HG03342 (cell line): ENCODE measurements at regions not wholly inside any gene's neighbourhood (a gene's known extent, or its start where the extent isn't known, plus 50 kb on each side); places are given as distances from the start of the nearest gene placed in this dataset.

Experiments
- ATAC-seq: cut with Tn5 transposase; IDR thresholded peaks from one replicate; pipeline ENCODE4 v1.9.1; 2021; ENCODE audit warnings: mild to moderate bottlenecking, moderate library complexity; ENCODE audit not compliant: unreplicated experiment

DNA sequence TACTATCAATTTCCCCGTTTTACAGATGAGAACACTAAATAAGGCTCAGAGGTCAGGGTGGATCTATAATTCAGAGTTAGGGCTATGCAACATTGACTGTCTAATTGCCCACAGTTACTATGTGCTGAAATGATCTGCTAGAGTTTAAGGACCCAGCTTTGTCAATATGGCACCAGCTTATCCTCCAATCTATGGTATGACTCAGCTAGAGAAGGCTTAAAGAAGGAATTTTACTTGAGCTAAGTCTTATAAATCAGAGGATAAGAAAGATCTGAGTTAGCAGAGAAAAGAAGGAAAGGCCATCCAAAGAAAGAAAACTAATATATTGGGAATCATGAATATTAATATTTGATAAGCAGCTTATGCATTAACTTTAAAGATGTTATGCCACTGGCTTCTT lies 78.1 kb downstream of the ASB9 start:
- ATAC-seq: no peak

DNA sequence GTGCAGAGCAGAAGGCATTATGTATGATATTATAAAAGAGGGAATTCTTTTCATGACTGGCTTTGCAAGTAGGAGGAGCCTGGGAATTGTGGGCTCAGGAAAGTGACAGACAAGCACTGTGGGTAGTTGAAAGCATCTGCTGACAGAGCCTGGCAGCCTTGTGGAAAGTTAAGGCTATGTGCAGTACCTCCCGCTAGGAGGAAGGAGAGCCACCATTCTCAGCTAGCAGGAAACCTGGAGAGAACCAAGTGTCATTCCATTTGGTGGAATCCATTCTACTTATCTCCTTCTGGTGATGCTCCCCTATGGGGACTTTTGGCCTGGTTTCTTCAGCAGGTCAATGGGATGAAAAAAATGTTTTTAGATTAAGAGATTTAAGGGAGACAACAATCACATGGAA lies 81.8 kb downstream of the ASB9 start:
- no peak for ATAC-seq

DNA sequence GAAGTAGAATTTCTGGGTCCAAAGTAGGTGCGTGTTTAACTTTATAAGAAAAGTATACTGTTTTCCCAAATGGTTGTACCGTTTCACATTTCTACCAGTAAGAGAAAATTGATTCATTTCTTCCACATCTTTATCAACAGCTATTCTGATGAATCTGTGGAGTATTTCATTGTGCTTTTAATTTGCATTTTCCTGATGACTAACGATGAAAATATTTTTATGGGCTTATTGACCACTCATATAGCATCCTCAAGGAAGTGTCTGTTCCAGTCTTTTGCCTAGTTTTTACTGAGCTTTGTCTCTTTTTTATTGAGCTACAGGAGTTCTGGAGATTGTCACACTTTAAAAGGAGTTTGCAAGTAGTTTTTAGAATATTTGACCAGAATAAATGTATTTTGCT lies 92.6 kb downstream of the ASB9 start:
- no peak for ATAC-seq

DNA sequence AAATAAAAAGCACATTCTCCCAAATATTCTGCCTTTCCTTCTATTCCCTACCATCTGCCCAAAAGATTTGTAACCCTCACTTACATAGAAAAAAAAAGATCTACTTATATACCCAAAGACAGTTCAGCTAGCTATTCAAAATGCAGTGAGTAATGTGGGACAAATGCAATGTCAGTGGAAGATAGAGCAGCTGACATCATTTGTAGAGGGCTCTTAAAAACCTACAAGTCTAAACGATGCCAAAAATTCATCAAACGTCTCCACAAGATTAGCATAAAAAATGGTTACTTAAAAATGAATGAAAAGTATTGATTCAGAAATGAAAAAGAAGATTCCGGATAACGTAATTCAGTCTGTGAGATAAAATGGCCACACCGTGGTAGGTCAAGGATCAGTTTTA lies 96.5 kb downstream of the ASB9 start:
- no peak for ATAC-seq

DNA sequence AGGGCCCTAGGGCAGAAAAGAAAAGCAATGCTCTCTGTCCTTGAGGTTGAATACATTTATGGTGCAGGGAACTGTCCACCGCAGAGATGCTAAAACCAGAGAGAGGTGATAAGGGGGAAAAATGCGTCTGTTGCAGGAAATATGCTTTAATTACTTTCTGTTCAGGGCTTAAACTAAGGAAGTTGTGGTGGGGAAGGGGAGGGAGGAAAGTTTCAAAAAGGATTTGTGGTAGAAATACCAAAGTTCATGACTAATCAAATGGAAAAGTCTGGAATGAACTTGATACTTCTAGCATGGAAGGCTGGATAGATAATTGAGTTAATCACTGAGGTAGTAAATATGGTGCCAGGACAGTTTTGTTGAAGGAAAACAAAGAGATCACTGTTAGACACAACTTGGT lies 99.0 kb downstream of the ASB9 start:
- ATAC-seq: no peak

DNA sequence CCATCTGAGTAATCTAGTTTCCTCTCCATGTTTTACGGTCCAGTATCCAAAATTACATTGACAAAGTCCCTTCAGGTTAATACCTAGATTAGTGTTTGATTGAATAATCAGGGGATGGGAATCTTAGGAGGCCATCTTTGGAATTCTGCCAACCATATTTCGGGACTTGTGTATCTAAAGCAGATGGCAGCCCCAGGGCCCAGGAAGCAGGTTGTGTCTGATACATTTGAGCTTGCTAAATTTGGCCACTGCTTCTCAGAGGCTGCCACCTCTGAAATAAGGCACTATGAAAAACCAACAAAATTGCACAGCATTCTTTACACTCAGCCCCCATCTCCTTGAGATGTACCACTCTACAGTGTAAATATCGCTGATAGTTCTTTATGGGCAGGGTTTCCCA lies 102.1 kb downstream of the ASB9 start:
- no peak for ATAC-seq

DNA sequence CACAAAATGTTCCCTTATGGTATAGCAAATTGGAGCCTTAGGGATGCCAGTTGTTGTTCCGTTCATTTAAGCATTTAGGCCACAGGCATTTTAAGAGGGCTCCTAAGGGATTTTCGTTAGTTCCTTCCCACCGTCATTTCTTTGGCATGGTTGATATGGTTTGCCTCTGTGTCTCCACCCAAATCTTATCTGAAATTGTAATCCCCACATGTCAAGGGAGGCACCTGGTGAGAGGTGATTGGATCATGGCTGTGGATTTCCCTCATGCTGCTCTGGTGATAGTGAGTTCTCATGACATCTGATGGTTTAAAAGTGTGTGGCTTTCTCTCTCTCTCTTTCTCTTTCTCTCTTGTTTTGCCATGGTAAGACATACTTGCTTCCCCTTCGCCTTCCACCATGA lies 104.1 kb downstream of the ASB9 start:
- ATAC-seq: no peak

DNA sequence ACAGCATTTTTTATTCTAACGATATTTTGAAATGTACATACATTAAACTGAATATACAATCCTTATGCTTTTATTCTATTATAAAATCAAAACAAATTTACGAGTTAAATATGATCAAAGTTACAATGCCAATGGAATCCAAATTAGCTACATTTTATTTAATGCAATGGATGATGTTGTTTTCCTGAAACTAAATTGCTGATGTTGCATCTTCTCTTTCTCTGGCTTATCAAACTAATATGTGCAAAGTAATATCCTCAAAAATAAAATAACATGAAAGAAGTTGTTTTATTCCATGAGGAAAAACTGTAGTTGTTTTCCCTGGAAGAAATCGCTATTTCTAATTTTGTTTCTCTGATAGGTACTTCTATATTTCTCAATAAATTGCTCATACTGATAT lies 106.8 kb downstream of the ASB9 start:
- no peak for ATAC-seq

DNA sequence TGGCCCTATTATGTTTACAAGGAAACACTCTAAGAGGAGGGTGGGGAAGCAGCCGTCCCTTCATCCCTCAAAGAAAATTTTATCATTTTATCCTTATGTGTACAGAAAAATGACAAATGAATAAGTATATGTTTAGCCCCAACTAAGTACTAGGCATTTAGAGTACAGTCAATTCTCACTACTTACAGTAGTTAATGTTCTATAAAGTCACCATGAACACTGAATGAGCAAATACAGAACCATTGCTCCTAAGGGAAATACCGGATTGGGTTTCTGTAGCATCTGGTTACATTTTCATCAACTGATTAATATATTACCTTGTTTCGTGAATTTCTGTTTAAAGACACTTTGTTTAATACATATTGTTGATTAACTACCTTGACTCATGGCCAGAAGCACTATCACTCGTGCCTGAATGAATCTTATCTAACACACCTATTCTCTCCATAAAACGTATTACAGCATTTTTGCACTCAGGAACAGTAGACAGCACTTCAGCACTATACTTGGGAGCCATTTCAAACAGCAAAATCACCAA lies 109.3 kb downstream of the ASB9 start:
- ATAC-seq: no peak

DNA sequence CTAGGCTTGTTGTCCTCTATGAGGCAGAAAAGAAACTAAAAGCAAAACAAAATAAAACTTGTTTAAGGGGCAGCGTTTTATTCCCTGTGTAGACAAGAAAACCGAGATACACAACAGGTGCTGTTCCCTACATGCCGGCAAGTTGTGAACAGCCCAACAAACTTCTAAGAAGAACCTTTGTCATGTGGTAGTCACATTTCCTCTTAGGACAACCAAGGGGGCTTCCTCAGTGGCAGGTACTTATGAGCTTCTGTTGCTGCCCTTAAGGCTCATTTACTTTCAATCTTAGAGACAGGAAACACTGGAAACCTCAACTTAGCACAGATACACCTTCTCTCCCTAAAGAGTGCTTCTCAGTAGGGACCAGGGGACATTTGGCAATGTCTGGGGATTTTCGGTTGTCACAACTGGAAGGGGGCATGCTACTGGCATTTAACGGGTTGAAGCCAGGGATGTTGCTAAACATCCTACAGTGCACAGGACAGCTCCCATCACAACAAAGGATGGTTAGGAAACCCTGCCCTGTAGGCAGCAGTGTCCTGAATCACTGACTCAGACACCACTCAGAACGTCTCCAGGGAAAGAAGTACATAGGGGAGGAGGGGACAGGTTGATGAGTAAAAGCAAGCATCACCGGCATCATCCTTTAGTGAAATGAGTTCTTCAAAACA lies 111.0 kb downstream of the ASB9 start:
- peak; percentile 64 for ATAC-seq

DNA sequence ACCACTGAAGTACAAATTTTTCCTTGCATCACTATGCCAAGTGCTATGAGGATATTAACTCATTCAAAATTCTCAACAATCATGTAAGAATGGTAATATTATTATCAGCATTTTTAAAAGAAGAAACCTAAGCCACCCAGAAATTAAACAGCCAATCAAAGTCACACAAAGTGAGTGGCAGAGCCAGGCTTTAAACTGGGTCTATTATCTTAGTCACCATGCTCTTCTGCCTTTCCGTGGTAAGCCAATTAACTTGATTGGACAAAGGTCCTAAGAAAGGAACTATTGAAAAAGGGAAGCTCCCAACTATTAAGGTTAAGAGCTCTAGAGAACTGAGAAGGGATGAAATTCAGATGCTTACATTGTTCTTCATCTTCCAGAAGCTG lies 111.5 kb downstream of the ASB9 start:
- ATAC-seq: peak; percentile 2

DNA sequence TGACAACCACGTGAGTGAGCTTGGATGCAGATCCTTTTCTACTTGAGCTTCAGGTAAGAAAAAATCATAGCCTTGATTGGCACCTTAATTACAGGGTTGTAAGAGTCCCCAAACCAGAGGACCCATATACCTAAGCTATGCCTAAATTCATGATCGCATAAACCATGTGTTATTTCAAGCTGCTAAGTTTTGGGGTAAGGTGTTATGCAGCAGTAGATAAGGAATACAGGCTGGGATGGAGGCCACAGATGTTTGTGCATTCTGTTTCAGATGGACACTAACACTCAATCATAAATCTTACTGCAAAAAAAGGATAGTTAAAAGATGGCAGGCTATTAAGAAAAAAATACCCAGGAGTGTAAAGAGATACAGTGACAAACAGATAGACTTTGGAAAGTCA lies 112.3 kb downstream of the ASB9 start:
- ATAC-seq: no peak

DNA sequence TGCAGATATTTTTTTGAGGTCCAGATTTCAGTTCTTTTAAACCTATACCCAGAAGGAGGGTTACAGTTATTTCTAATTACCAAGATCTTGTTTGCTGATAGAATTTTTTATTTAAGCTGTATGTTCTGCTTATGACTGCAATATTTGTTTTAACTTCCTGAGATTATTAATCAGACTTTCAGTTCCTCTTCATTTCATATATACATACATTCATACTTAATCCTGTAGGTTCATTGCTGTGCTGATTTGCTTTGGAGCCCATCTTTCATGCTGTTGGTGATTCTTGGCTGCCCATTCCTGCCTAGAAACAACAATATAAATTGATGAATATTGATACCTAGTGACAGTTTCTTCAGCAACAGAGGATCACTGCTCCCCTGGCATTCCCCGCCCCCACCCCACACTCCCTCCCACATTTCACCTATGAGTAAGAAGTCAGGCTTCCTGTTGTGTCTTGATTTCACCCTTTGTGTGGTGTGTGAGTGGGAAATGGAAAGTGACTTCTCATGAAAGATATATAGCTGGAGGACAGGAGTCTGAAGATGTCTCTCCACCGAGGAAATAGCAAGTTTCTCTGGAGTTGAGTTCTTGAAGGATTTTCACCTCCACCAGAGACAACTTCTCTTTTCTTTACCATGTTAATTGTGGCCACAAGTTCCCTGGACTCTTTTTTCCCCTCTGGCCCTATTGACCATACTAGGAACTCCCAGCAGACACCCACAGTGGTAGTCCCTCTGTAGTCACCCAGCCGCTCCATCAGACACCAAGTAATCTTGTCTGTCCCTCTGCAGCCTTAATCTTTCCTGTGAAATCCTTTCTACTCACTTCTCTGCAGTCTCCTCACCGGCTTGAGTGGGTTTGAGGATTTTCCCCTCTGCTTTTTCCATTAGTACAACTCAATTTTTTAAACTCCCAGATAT lies 118.4 kb downstream of the ASB9 start:
- peak; percentile 53 for ATAC-seq

DNA sequence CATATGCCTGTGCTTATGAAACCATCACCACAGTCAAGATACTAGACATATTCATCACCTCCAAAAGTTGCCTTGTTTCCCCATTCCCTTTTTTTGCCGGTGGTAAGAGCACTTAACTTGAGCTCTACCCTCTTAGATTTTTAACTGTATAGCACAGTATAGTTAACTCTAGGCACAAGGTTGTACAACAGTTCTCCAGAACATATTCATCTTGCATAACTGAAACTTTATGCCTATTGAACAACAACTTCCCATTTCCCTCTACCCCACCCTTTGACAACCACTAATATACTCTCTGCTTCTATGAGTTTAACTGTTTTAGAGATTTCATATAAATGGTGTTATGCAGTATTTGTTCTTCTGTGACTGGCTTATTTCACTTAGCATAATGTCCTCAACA lies 119.3 kb downstream of the ASB9 start:
- ATAC-seq: peak; percentile 27

DNA sequence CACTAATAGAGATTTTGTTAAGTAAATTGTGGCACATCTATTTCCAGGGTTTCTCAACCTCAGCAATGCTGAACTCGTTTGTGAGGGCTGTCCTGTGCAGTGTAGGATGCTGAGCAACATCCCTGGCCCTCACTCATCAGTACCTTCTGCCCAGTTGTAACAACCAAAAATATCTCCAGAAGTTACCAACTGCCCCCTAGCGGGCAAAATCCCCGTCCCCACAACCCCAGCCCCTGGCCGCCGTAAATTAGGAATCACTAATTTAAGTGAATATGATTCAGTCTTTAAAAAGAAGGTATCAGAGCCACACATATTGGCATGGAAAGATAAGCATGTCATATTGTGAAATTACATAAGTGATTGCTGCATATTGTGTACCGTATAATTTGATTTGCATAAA lies 123.4 kb downstream of the ASB9 start:
- ATAC-seq: no peak

DNA sequence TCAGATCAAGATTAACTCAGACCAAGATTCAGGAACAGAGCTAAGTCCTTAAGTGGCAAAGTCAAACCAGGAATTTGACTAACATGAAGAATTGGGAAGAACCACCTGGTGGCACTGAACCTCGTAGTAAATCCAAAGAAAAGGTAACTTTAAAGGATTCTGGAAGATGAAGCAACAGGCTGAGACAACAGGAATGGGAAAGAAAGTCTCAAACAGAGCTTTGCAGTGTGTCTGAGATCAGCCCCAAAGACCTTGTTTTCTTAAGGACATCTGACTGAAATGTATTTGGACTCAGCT lies 126.1 kb downstream of the ASB9 start:
- no peak for ATAC-seq

DNA sequence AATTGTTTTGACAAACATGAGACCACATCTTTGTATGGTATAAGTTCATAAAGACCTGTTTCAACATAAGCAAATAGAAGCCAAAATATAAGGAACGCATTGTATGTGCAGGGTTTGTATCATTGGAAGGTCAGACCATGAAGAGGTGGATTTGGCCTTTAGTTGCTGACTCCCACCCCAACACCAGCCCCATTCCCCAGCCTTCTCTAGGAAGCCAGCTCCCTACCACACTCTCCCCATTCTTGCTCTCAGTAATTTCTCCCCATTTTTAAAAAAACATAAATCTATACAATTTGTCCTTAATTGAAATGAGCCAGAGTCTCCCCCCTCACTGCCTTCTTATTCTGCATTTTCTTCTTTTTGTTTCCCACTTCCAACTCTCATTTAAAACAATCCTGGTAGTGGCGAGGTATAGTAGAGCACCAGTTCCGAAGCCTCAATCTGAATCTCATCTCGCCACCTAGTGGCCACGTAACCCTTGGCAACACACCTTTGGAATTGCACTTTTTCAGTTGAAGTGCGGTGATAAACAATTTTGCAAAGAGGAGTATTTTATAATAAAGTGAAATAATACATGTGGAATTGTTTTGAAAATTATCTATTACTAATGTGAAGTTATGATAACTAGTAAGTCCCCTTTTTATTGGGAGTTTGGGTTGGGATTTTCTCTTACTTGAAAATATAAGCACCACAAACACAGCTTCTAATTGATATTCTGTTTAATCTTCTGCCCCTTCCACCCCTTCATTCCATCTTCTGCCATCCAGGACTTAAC lies 126.6 kb downstream of the ASB9 start:
- ATAC-seq: peak; percentile 85

DNA sequence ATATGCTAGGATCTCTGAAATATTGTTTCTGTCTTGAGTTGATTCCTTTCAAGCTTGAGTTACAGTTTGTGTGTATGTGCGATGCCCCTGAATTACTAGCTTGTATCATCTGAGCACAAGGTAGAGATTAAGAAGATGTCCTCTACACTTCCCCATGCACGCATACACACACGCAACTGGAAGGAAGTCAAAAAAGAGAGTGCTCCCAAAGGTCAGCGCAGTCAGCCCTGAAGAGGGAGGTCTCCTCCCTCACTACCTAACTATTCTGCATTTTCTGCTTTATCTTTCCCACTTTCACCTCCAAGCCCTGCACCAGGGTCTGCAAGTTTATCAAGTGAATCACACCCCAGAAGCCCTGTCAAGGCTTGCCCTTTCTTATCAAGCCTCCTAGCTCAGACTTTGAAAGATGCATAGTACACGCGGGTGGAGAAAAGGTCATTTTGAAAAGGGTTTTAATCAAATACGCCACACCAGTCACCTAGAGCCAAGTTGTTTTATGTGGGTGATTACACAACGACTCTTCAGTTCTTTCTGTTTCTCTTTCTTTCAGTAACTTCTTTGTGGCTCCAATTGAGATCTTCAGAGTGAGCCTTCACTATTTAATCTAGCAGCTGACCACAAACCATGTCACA lies 127.7 kb downstream of the ASB9 start:
- ATAC-seq: no peak

DNA sequence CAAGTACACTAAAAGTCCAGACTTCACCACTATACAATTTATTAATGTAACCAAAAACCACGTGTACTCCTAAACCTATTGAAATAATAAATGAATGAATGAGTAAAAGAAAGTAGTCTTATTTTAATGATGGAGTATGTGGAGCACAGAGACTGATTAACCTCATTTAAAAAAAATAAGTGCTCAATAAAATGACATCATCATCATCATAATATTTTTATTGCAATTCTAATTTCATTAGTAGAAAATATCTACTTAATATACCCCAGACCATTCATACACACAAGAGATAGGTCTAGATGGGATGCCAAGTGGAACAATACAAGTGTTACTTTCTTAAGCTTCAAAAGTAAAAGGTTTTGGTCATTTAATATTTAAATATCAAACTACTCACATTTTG lies 133.1 kb downstream of the ASB9 start:
- ATAC-seq: no peak

DNA sequence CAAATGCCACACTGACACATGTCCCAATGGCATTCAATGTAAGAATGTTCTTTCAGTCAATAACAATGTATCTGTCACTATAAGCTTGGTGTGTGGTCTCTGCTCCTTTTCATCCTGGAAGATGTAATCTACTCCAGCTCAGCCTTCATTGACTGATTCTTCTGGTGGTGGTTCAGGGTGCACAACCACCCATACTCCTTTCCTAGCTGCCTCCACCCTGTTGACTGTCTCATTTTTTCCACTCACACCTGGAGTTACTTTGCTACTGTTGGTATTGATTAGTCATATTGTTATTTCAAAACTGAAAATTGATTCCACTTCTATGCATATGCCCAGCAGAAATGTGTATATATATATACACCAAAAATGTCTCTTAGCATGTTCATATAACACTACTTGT lies 140.5 kb downstream of the ASB9 start:
- no peak for ATAC-seq

DNA sequence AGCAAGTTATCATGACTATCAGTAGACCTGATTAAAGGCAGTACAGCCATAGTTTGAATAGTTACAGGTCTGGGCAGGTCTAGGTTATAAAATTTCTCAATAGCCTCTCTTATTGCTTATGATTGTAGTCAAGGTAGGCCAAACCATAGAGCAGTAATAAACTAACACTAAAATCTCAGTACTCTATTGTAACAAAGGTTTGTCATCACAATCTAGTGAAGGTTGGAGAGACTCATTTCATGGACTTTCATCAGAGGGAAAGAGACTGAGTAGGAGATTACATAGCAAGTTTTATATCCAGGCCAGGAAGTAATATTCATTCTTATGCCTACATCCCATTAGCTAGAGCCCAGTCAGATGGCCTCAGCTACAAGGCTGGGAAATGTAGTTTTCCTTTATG lies 141.0 kb downstream of the ASB9 start:
- ATAC-seq: no peak
